ENCODE measurements at regions not wholly inside any gene's neighbourhood (a gene's known extent, or its start where the extent isn't known, plus 50 kb on each side); places are given as distances from the start of the nearest gene placed in this dataset.

GRCh38 chr18:39519741-39520140 lies 1954.1 kb upstream of the CELF4 start:
- Histone ChIP-seq H3K27me3 (replicated peaks; ENCODE audit: insufficient read depth) (no peaks in the 10 kb centered on the region), H3K4me1 (ENCODE audit: control insufficient read depth in 1 of 2, low read depth in 2 of 2) (no peaks in the 10 kb centered on the region), H3K27ac (no peak overlapping the region), H3K4me3 (no peak overlapping the region), H3K9me3 (no peaks in the 10 kb centered on the region), H3K36me3 (no peaks in the 10 kb centered on the region)
- TF ChIP-seq CTCF (IDR thresholded peaks at IDR 0.05) = no peak
- ATAC-seq (ENCODE audit: insufficient number of reproducible peaks, low FRiP score, low read depth) = no peak
- no peak for DNase-seq (ENCODE audit: low spot score)

- ATAC-seq (ENCODE audit: insufficient number of reproducible peaks, low FRiP score, low read depth) = no peak
- no peaks in the 10 kb centered on the region for H3K27me3 ChIP-seq (replicated peaks; ENCODE audit: insufficient read depth)
Observed at GRCh38 chr18:39515299-39515698, 1949.7 kb upstream of the CELF4 start.

GRCh38 chr18:39513186-39513585 lies 1947.6 kb upstream of the CELF4 start:
- Histone ChIP-seq H3K4me3 (no peak overlapping the region), H3K36me3 (no peaks in the 10 kb centered on the region), H3K27ac (no peak overlapping the region), H3K9me3 (no peaks in the 10 kb centered on the region), H3K27me3 (replicated peaks; ENCODE audit: insufficient read depth) (no peaks in the 10 kb centered on the region), H3K4me1 (ENCODE audit: control insufficient read depth in 1 of 2, low read depth in 2 of 2) (no peaks in the 10 kb centered on the region)
- no peak for ATAC-seq (ENCODE audit: insufficient number of reproducible peaks, low FRiP score, low read depth)
- TF ChIP-seq CTCF (IDR thresholded peaks at IDR 0.05) = no peak
- no peak for DNase-seq (ENCODE audit: low spot score)

More at GRCh38 chr18:39515299-39515698, 1949.7 kb upstream of the CELF4 start:
- Histone ChIP-seq H3K4me3 (no peak overlapping the region), H3K27ac (no peak overlapping the region), H3K4me1 (ENCODE audit: control insufficient read depth in 1 of 2, low read depth in 2 of 2) (no peaks in the 10 kb centered on the region), H3K36me3 (no peaks in the 10 kb centered on the region), H3K9me3 (no peaks in the 10 kb centered on the region)
- no peak for DNase-seq (ENCODE audit: low spot score)
- no peak for TF ChIP-seq CTCF (IDR thresholded peaks at IDR 0.05)

GRCh38 chr18:39506581-39507330 lies 1941.2 kb upstream of the CELF4 start:
- H3K27me3 ChIP-seq (replicated peaks; ENCODE audit: insufficient read depth) = no peaks in the 10 kb centered on the region

GRCh38 chr18:39500306-39500705 lies 1934.7 kb upstream of the CELF4 start:
- no peaks in the 10 kb centered on the region for H3K27me3 ChIP-seq (replicated peaks; ENCODE audit: insufficient read depth)
- H3K4me1 ChIP-seq (ENCODE audit: control insufficient read depth in 1 of 2, low read depth in 2 of 2) = no peaks in the 10 kb centered on the region
- H3K4me3 ChIP-seq = no peak overlapping the region
- DNase-seq (ENCODE audit: low spot score) (no peak), ATAC-seq (ENCODE audit: insufficient number of reproducible peaks, low FRiP score, low read depth) (no peak)
- no peak for TF ChIP-seq CTCF (IDR thresholded peaks at IDR 0.05)
- no peak overlapping the region for H3K27ac ChIP-seq
- no peaks in the 10 kb centered on the region for H3K9me3 ChIP-seq
- no peaks in the 10 kb centered on the region for H3K36me3 ChIP-seq

More at GRCh38 chr18:39506581-39507330, 1941.2 kb upstream of the CELF4 start:
- DNase-seq (ENCODE audit: low spot score) (no peak), ATAC-seq (ENCODE audit: insufficient number of reproducible peaks, low FRiP score, low read depth) (no peak)
- TF ChIP-seq CTCF (IDR thresholded peaks at IDR 0.05) = no peak
- Histone ChIP-seq H3K36me3 (no peaks in the 10 kb centered on the region), H3K27ac (no peak overlapping the region), H3K4me3 (no peak overlapping the region), H3K9me3 (no peaks in the 10 kb centered on the region), H3K4me1 (ENCODE audit: control insufficient read depth in 1 of 2, low read depth in 2 of 2) (no peaks in the 10 kb centered on the region)
